A673 (cell line): ENCODE measurements at regions not wholly inside any gene's neighbourhood (a gene's known extent, or its start where the extent isn't known, plus 50 kb on each side); places are given as distances from the start of the nearest gene placed in this dataset.
"Not testable (repeated sequence)": the region's sequence is repeated elsewhere in the genome, so short reads cannot be mapped to it uniquely, and the experiment has no call there.

Experiments
- BruUV-seq: library from RNA; stranded (reverse); fragments of 400-500 nt; replicated peaks from 2 replicates; lab custom pipeline; 2021; lab: Mats Ljungman, UMichigan
- CTCF ChIA-PET: fragments of 300-600 bp; sonication (Branson Sonifier 250); formaldehyde crosslinking; loops from one replicate; lab custom pipeline; 2022; ENCODE audit warnings: antibody characterized with exemption; lab: Charles Lee
- POLR2A ChIA-PET: fragments of 300-600 bp; sonication (Branson Sonifier 250); formaldehyde crosslinking; loops from one replicate; lab custom pipeline; 2022; ENCODE audit warnings: antibody characterized with exemption; ENCODE audit not compliant: low non-redundant PET; lab: Charles Lee
- DNase-seq: peaks from one replicate; pipeline ENCODE4 v3.0.0-alpha.2; 2015; ENCODE audit warnings: low spot score
- H3K27ac ChIP-seq: fragments of 200-600 bp; sonication (generic); 2 replicates; pipeline ENCODE4 v1.5.1; 2016; ENCODE audit warnings: mixed run types, low read depth, mild to moderate bottlenecking, mixed read lengths, antibody characterized with exemption, low read length; ENCODE audit not compliant: poor library complexity, severe bottlenecking
- H3K27me3 ChIP-seq: fragments of 200-600 bp; sonication (generic); replicated peaks from 2 replicates; pipeline ENCODE4 v1.6.1; 2017; ENCODE audit warnings: mixed run types, low read depth, mild to moderate bottlenecking, mixed read lengths, antibody characterized with exemption, low read length; ENCODE audit not compliant: insufficient read depth, poor library complexity
- H3K36me3 ChIP-seq: fragments of 200-600 bp; sonication (generic); 2 replicates; pipeline ENCODE4 v1.6.1; 2016; ENCODE audit warnings: mixed run types, mild to moderate bottlenecking, mixed read lengths, antibody characterized with exemption, low read length; ENCODE audit not compliant: insufficient read depth, poor library complexity, severe bottlenecking
- H3K4me1 ChIP-seq: fragments of 200-600 bp; sonication (generic); 2 replicates; pipeline ENCODE4 v1.6.1; 2017; ENCODE audit warnings: mixed run types, mild to moderate bottlenecking, mixed read lengths, antibody characterized with exemption, low read length; ENCODE audit not compliant: insufficient read depth, poor library complexity, severe bottlenecking
- H3K4me3 ChIP-seq: fragments of 200-600 bp; sonication (generic); 2 replicates; pipeline ENCODE4 v1.5.1; 2016; ENCODE audit warnings: low read depth, mixed run types, mild to moderate bottlenecking, mixed read lengths, low read length; ENCODE audit not compliant: poor library complexity, severe bottlenecking
- H3K9me3 ChIP-seq: fragments of 200-600 bp; sonication (generic); 2 replicates; pipeline ENCODE4 v1.6.1; 2016; ENCODE audit warnings: mixed run types, low read depth, mild to moderate bottlenecking, mixed read lengths, antibody characterized with exemption, low read length; ENCODE audit not compliant: poor library complexity, severe bottlenecking
- EZH2 ChIP-seq: fragments of 200-600 bp; sonication (generic); IDR thresholded peaks from 2 replicates; pipeline ENCODE4 v1.6.1; 2017; ENCODE audit warnings: borderline replicate concordance, low read depth, mild to moderate bottlenecking, mixed read lengths, antibody characterized with exemption, low read length; ENCODE audit not compliant: poor library complexity, severe bottlenecking
- intact Hi-C: fragments of 100-400 bp; cut with micrococcal nuclease; formaldehyde crosslinking; loops from one replicate; pipeline ENCODE4 v1.10.0; 2022; ENCODE audit not compliant: unreplicated experiment
- TF ChIP-seq, protein P1 (sequence below): fragments of 300-800, 200-600 bp; sonication (generic); conservative IDR thresholded peaks from 2 replicates; pipeline ENCODE4 v1.5.1; 2017; ENCODE audit warnings: low read depth, mild to moderate bottlenecking, antibody characterized with exemption, low read length, moderate library complexity, mixed read lengths

GRCh38 chr5:155711882-155712281 lies 615.1 kb upstream of the SGCD start:
- no peak for TF ChIP-seq EZH2
- TF ChIP-seq, protein P1, sequence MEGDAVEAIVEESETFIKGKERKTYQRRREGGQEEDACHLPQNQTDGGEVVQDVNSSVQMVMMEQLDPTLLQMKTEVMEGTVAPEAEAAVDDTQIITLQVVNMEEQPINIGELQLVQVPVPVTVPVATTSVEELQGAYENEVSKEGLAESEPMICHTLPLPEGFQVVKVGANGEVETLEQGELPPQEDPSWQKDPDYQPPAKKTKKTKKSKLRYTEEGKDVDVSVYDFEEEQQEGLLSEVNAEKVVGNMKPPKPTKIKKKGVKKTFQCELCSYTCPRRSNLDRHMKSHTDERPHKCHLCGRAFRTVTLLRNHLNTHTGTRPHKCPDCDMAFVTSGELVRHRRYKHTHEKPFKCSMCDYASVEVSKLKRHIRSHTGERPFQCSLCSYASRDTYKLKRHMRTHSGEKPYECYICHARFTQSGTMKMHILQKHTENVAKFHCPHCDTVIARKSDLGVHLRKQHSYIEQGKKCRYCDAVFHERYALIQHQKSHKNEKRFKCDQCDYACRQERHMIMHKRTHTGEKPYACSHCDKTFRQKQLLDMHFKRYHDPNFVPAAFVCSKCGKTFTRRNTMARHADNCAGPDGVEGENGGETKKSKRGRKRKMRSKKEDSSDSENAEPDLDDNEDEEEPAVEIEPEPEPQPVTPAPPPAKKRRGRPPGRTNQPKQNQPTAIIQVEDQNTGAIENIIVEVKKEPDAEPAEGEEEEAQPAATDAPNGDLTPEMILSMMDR, result no peak
- DNase-seq, result no peak
- H3K36me3 ChIP-seq, result no peaks in the 10 kb centered on the region
- no peaks in the 10 kb centered on the region for H3K4me1 ChIP-seq
- H3K27me3 ChIP-seq, result no peaks in the 10 kb centered on the region
- intact Hi-C loops, result no loop called here
- ChIA-PET CTCF (no interaction called here), POLR2A (no interaction called here)
- no TSS peak for BruUV-seq
- H3K27ac ChIP-seq, result no peak overlapping the region
- no peaks in the 10 kb centered on the region for H3K9me3 ChIP-seq
- no peak overlapping the region for H3K4me3 ChIP-seq

- CTCF ChIA-PET, POLR2A ChIA-PET, H3K27ac ChIP-seq, BruUV-seq, DNase-seq, intact Hi-C loops, H3K9me3 ChIP-seq, H3K36me3 ChIP-seq, H3K4me3 ChIP-seq, H3K27me3 ChIP-seq, H3K4me1 ChIP-seq: not testable (repeated sequence)
Measured at GRCh38 chr5:155714435-155714834, 612.5 kb upstream of the SGCD start.

DNA sequence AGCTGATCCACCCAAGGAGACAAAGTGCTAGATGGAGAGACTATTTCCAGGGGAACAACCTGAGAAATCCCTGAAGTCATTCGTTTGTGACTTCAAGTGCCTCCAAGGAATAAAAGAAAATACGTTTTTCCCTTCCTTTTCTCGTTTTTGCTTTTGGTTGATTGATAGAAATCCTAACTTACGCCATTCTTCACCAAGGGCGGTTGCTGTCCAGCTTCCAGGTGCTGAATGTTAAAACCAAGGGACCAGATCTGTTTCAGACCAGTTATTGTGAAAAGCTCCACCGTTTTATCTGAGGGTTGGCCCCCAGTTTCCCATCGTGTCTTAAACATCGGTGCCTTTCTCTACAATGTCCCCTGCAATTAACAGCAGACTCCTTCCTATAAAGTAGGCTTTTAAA lies 600.7 kb upstream of the SGCD start:
- peak; percentile 3 for DNase-seq
- no TSS peak for BruUV-seq
- CTCF ChIA-PET, result no interaction called here
- Histone ChIP-seq H3K9me3 (no peaks in the 10 kb centered on the region), H3K4me1 (no peaks in the 10 kb centered on the region), H3K36me3 (no peaks in the 10 kb centered on the region), H3K27ac (no peak overlapping the region), H3K27me3 (peaks cover 50% of the 10 kb centered on the region), H3K4me3 (no peak overlapping the region)
- POLR2A ChIA-PET, result no interaction called here
- intact Hi-C loops, result no loop called here
- TF ChIP-seq, protein P1, result no peak
- no peak for TF ChIP-seq EZH2

DNA sequence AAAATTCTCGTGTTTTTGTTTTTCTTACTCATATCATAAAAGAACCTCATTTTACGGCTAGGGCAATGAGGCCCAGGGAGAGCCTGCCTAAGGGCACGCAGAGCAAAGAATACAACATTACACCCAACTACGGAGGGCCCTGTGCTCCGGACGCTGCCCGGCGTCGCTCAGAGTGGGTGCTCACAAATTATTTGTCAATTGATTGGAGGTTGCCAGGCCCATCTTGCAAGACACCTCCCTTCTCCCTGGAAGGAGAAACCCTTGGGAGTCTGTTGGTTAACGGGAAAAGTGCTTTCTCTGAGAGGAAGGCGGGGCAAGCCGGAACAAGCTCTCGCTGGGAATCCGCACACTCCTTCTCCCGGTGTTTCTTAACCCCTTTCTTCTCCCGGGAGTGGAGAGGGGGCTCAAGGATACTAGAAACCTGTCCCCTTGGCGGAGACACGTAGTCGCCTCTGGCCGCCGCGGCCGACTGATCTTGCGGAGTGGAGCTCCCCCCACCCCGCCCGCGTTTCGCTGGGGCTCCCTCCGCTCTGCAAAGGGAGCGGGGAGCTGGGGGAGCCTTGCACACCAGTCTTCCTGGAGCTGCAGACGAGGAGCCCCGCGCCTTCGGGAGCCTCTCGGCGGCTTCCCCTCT lies 599.3 kb upstream of the SGCD start:
- no peaks in the 10 kb centered on the region for H3K4me1 ChIP-seq
- no peaks in the 10 kb centered on the region for H3K36me3 ChIP-seq
- H3K27ac ChIP-seq, result no peak overlapping the region
- POLR2A ChIA-PET, result no interaction called here
- no TSS peak for BruUV-seq
- peak; percentile 1 for DNase-seq
- H3K27me3 ChIP-seq, result peaks cover 51% of the 10 kb centered on the region
- TF ChIP-seq, protein P1, result no peak
- TF ChIP-seq EZH2, result no peak
- intact Hi-C loops, result no loop called here
- CTCF ChIA-PET, result no interaction called here
- H3K9me3 ChIP-seq, result no peaks in the 10 kb centered on the region
- peak overlapping the region; percentile 26 for H3K4me3 ChIP-seq
